ENCODE measurements at regions not wholly inside any gene's neighbourhood (a gene's known extent, or its start where the extent isn't known, plus 50 kb on each side); places are given as distances from the start of the nearest gene placed in this dataset.

DNA sequence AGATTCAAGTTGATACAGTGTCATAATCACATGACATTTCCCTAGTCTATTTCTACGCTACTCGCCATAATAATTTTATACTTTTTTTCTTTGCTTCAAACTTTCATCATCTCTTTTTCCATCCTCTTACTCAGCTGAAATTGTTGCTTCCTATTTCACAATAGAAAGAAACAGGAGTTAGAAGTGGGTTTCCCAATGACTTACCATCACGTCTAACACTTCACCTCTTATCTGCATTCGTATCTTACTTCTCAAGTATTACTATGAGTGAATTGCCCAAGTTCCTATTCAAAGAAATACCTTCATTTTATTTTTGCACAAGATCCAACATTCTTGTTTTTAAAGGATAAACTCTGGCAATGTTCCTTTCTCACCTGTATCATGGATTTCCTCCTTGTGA is 1539.9 kb downstream of the SI start:
- TF ChIP-seq, protein P1, sequence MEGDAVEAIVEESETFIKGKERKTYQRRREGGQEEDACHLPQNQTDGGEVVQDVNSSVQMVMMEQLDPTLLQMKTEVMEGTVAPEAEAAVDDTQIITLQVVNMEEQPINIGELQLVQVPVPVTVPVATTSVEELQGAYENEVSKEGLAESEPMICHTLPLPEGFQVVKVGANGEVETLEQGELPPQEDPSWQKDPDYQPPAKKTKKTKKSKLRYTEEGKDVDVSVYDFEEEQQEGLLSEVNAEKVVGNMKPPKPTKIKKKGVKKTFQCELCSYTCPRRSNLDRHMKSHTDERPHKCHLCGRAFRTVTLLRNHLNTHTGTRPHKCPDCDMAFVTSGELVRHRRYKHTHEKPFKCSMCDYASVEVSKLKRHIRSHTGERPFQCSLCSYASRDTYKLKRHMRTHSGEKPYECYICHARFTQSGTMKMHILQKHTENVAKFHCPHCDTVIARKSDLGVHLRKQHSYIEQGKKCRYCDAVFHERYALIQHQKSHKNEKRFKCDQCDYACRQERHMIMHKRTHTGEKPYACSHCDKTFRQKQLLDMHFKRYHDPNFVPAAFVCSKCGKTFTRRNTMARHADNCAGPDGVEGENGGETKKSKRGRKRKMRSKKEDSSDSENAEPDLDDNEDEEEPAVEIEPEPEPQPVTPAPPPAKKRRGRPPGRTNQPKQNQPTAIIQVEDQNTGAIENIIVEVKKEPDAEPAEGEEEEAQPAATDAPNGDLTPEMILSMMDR (IDR thresholded peaks at IDR 0.05; ENCODE audit: low read depth, low read length, missing control alignments), result no peak
- no peak overlapping the region for H3K4me3 ChIP-seq (replicated peaks; ENCODE audit: low read depth, low read length)
- no peak for DNase-seq (ENCODE audit: extremely low read depth, low read depth)

DNA sequence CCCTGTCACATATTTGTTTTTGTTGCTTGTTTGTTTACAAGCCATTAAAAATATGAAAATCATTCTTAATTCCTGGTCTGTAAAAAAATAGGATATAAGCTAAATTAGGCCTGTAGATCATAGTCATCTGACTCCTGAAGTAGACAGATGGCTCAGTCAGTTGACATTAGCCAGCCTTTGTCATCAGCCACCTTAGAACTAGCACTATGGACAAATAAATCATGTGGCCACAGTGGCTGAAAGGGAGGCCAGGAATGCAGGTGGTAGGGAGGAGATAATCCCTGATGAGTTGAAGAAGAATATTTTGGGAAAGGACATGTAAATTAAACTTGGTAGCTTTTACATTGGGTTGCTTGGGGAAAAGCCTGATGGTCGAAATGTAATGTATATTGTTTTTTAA is 1544.9 kb downstream of the SI start:
- TF ChIP-seq, protein P1 (IDR thresholded peaks at IDR 0.05; ENCODE audit: low read depth, low read length, missing control alignments), result no peak
- no peak overlapping the region for H3K4me3 ChIP-seq (replicated peaks; ENCODE audit: low read depth, low read length)
- DNase-seq (ENCODE audit: extremely low read depth, low read depth), result no peak

DNA sequence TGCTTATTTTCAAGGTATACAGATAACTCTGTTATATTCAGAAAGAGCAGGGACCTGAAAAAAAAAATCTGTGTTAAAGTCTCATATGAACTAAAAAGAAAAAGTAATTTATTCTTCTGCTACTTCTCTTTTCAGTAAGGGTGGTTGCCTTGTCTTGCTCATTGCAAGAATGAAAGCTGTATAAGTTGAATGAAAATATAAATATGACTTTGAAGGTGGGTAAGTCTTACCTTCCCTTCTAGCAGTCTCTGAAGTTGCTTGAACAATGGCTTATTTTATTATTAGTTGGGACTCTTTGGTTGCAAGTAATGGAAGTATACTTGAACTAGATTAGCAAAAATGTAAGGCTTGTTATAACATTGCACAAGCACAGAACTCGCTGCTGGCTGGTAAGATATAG is 1554.9 kb downstream of the SI start:
- DNase-seq (ENCODE audit: extremely low read depth, low read depth), result no peak
- TF ChIP-seq, protein P1 (IDR thresholded peaks at IDR 0.05; ENCODE audit: low read depth, low read length, missing control alignments), result no peak
- no peak overlapping the region for H3K4me3 ChIP-seq (replicated peaks; ENCODE audit: low read depth, low read length)

DNA sequence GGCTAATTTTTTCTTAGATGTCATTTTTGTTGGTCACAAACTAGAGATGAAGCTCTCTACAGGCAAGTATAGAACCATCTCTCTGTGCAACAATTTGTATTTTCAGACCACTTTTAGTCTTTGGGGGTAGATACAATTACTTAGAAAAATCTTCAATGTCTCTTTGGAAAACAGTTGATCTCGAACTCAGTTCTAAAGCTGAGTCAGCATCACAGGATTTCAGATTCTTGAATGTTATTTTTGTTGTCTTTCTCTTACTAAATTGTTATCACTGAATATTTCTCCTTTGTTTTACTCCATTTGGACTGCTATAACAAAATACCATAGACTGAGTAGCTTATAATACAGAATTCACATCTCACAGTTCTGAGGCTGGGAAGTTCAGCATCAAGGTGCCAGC is 1557.0 kb downstream of the SI start:
- TF ChIP-seq, protein P1 (IDR thresholded peaks at IDR 0.05; ENCODE audit: low read depth, low read length, missing control alignments), result no peak
- no peak for DNase-seq (ENCODE audit: extremely low read depth, low read depth)

DNA sequence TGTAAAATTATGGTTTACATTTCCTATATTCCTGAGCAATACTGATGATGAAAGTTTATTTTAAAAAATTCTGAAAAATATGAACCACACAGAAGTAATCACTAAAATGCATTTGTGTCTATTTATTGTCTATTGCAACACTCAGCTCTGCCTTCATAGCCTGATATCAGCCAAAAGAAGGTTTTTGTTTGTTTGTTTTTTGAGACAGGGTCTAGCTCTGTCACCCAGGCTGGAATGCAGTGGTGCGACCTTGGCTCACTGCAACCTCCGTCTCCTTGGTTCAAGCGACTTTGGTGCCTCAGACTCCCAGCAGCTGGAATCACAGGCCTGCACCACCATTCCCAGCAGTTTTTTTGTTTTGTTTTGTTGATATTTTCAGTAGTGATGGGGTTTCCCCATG is 1560.2 kb downstream of the SI start:
- TF ChIP-seq, protein P1 (IDR thresholded peaks at IDR 0.05; ENCODE audit: low read depth, low read length, missing control alignments), result no peak
- H3K4me3 ChIP-seq (replicated peaks; ENCODE audit: low read depth, low read length), result no peak overlapping the region
- DNase-seq (ENCODE audit: extremely low read depth, low read depth), result no peak

More for the DNA sequence above, 1557.0 kb downstream of the SI start:
- H3K4me3 ChIP-seq (replicated peaks; ENCODE audit: low read depth, low read length), result no peak overlapping the region

DNA sequence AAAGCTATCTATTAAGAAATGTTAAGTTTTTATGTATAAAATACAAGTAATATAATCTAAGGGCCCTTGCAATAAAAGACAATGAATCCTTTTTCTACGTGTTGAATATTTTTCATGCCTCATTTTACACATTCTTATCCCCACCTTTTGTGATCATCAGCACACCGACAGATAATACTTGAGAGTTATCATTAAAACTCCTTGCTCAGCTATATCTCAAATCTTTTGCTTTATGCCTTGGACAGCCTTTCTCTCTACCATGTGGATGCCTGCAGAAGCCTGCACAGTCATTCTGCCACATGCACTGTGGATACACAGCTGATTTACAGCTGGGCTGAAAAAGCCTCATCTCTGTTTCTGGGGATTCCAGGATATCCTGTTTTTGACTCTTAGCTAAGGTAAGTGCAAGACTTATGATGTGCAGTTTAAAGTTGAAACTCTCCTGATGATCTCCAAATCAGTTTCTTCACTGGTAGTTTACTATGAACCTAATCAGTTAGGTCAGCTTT is 1565.1 kb downstream of the SI start:
- TF ChIP-seq, protein P1 (IDR thresholded peaks at IDR 0.05; ENCODE audit: low read depth, low read length, missing control alignments), result no peak

DNA sequence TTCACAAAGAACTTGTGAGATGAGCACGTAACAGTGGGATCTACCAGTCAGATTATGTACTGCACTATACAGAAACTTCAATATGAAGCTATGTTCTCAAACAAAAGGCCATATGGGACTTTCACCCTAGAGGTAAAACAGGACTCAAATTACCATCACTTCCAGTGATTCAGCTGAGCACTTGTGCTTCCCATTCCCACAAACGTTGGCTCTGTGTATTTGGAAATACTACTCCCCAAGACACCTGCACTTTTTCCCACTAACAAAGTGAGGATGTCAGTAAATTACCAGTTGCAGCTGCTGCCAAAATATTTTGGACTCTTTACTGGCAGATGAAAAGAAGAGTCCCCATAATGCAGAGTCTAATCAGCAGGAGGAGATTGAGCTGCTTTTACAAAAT is 1570.1 kb downstream of the SI start:
- H3K4me3 ChIP-seq (replicated peaks; ENCODE audit: low read depth, low read length), result no peak overlapping the region
- TF ChIP-seq, protein P1 (IDR thresholded peaks at IDR 0.05; ENCODE audit: low read depth, low read length, missing control alignments), result no peak
- no peak for DNase-seq (ENCODE audit: extremely low read depth, low read depth)

More for the DNA sequence above, 1565.1 kb downstream of the SI start:
- no peak overlapping the region for H3K4me3 ChIP-seq (replicated peaks; ENCODE audit: low read depth, low read length)
- no peak for DNase-seq (ENCODE audit: extremely low read depth, low read depth)

Measured in HFF-Myc (cell line).